Testis (tissue), 2 donors: ENCODE measurements at regions not wholly inside any gene's neighbourhood (a gene's known extent, or its start where the extent isn't known, plus 50 kb on each side); places are given as distances from the start of the nearest gene placed in this dataset.
"Not testable (repeated sequence)": the region's sequence is repeated elsewhere in the genome, so short reads cannot be mapped to it uniquely, and the experiment has no call there.

ENCODE experiments used
- DNase-seq: peaks from one replicate; pipeline ENCODE4 v3.0.0-alpha.2; 2019
- H3K27ac ChIP-seq, 2 donors: fragments of 200-600 bp; sonication (generic); one replicate each; pipeline ENCODE4 v1.5.1; 2019
- H3K27me3 ChIP-seq: fragments of 200-600 bp; sonication (generic); one replicate; pipeline ENCODE4 v1.5.1; 2019
- H3K36me3 ChIP-seq: fragments of 200-600 bp; sonication (generic); one replicate; pipeline ENCODE4 v1.5.1; 2017; ENCODE audit warnings: low read depth; ENCODE audit errors: missing control alignments
- H3K4me1 ChIP-seq: fragments of 200-600 bp; sonication (generic); one replicate; pipeline ENCODE4 v1.5.1; 2019
- H3K4me3 ChIP-seq, 2 donors: fragments of 200-600 bp; sonication (generic); one replicate each; pipeline ENCODE4 v1.5.1; 2017 to 2019
- H3K9me3 ChIP-seq: fragments of 200-600 bp; sonication (generic); one replicate; pipeline ENCODE4 v1.5.1; 2017
- POLR2A ChIP-seq: fragments of 450-650 bp; IDR thresholded peaks from one replicate; pipeline ENCODE4 v1.6.1; 2017; ENCODE audit warnings: antibody characterized with exemption, mild to moderate bottlenecking, moderate library complexity
- WGBS, 2 donors: methylation state at CpG; one replicate each; pipeline ENCODE4 v1.1.5; 2018; 5-methylcytosine and 5-hydroxymethylcytosine counted together
- intact Hi-C: fragments of 100-400 bp; cut with DNase I; formaldehyde crosslinking; loops from one replicate; pipeline ENCODE4 v1.15.1; 2023; ENCODE audit warnings: low total_unique reads
- TF ChIP-seq, protein P1 (sequence below), 3 experiments: fragments of 450-650 bp in 2 of 3; fragments of 200-600 bp in 1 of 3; sonication (generic) in 1 of 3; IDR thresholded peaks; one replicate each; pipeline ENCODE4 v1.5.1; 2016 to 2019; ENCODE audit warnings: antibody characterized with exemption in 3 of 3, mild to moderate bottlenecking in 2 of 3, moderate library complexity in 1 of 3

DNA sequence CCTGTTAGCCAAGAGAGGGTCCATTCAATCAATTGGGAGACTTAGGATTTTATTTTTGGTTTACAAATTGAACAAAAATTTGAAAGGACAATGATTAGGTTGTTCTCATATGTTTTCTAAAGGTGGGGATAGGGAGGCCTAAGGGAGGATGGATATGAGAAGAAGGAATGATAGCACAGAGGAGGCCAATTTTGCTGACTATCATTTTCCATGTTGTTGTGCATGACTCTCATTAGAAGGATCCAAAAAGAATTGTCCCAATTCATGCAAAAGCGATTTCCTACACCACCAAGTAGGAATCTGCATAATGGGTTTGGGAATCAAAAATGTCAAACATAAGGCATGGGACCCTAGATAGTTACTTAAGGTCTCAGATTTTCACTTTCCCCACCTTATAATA lies 524.8 kb downstream of the KIF2B start:
- Histone ChIP-seq H3K4me3 (no peak overlapping the region), H3K27ac (no peak overlapping the region), H3K36me3 (no peaks in the 10 kb centered on the region), H3K9me3 (no peaks in the 10 kb centered on the region), H3K27me3 (no peaks in the 10 kb centered on the region), H3K4me1 (no peaks in the 10 kb centered on the region)
- TF ChIP-seq, protein P1, sequence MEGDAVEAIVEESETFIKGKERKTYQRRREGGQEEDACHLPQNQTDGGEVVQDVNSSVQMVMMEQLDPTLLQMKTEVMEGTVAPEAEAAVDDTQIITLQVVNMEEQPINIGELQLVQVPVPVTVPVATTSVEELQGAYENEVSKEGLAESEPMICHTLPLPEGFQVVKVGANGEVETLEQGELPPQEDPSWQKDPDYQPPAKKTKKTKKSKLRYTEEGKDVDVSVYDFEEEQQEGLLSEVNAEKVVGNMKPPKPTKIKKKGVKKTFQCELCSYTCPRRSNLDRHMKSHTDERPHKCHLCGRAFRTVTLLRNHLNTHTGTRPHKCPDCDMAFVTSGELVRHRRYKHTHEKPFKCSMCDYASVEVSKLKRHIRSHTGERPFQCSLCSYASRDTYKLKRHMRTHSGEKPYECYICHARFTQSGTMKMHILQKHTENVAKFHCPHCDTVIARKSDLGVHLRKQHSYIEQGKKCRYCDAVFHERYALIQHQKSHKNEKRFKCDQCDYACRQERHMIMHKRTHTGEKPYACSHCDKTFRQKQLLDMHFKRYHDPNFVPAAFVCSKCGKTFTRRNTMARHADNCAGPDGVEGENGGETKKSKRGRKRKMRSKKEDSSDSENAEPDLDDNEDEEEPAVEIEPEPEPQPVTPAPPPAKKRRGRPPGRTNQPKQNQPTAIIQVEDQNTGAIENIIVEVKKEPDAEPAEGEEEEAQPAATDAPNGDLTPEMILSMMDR (IDR thresholded peaks at IDR 0.05): no peak
- no peak for TF ChIP-seq POLR2A
- intact Hi-C loops: no loop called here
- no peak for DNase-seq
- 83 to 94% methylated on average over 1 of the region's 1 CpG for WGBS, 2 donors

DNA sequence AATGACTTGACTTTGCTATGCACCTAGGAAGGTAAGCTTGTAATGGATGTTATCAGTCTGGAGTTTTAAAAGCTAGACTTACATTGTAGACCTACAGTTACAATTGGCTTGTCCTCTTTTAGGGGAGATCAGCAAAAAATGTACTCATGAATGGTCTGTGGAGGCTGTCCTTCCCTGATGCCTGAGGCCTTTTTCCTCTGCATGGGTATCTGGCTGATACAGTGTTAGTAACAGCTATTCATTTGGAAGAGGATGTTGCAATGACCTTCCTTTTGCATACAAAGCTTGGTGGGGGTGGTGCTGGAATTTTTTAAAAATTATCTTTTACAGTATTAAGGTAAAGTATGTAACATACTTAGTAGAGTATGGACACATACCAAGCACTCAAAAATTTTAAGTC lies 525.5 kb downstream of the KIF2B start:
- no peaks in the 10 kb centered on the region for H3K36me3 ChIP-seq
- intact Hi-C loops: no loop called here
- no peak for DNase-seq
- TF ChIP-seq, protein P1 (IDR thresholded peaks at IDR 0.05): no peak
- TF ChIP-seq POLR2A: no peak
- H3K27ac ChIP-seq: no peak overlapping the region
- H3K27me3 ChIP-seq: no peaks in the 10 kb centered on the region
- H3K9me3 ChIP-seq: no peaks in the 10 kb centered on the region
- H3K4me1 ChIP-seq: no peaks in the 10 kb centered on the region
- H3K4me3 ChIP-seq: no peak overlapping the region

DNA sequence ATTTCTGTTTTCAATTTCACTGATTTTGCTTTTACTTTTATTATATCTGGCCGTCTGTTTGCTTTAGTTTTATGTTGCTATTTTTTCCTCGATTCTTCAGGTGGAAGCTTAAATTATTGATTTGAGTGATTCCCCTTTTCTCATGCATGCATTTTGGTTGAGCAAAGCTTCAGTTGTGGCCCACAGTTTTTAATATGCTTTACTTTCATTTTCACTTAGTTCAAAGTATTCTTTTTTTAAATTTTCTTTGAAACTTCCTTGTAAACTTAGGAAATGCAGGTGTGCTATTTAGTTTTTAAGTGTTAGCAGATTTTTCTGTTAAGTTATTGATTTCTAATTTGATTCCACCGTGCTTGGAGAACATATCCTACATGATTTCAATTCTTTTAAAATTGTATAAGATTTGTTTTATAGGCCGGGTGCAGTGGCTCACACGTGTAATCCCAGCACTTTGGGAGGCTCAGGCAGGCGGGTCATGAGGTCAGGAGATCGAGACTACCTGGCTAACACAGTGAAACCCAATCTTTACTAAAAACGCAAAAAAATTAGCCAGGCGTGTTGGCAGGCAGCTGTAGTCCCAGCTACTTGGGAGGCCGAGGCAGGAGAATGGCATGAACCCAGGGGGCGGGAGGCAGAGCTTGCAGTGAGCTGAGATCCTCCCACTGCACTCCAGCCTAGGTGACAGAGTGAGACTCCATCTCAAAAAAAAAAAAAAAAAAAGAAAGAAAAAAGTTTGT lies 531.2 kb downstream of the KIF2B start:
- DNase-seq: no peak

DNA sequence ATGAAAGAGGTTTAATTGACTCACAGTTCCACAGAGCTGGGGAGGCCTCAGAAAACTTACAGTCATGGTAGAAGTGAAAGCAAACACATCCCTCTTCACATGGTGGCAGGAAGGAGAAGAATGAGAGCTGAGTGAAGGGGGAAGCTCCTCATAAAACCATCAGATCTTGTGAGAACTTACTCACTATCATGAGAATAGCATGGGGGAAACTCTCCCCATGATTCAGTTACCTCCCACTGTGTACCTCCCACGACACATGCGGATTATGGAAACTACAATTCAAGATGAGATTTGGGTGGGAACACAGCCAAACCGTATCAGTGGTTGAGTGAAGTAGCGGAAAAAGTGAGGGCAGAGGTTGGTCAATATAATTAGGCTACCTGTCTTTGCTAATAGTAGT lies 538.3 kb downstream of the KIF2B start:
- 46 to 82% methylated on average over 4 of the region's 4 CpGs for WGBS, 2 donors

More for the DNA sequence above, 531.2 kb downstream of the KIF2B start:
- Histone ChIP-seq H3K4me1 (no peaks in the 10 kb centered on the region), H3K9me3 (no peaks in the 10 kb centered on the region), H3K4me3 (no peak overlapping the region), H3K27ac (no peak overlapping the region), H3K27me3 (no peaks in the 10 kb centered on the region), H3K36me3 (no peaks in the 10 kb centered on the region)
- intact Hi-C loops: no loop called here
- TF ChIP-seq, protein P1 (IDR thresholded peaks at IDR 0.05): no peak
- 89 to 92% methylated on average over 9 to 11 of the region's 11 CpGs for WGBS, 2 donors

DNA sequence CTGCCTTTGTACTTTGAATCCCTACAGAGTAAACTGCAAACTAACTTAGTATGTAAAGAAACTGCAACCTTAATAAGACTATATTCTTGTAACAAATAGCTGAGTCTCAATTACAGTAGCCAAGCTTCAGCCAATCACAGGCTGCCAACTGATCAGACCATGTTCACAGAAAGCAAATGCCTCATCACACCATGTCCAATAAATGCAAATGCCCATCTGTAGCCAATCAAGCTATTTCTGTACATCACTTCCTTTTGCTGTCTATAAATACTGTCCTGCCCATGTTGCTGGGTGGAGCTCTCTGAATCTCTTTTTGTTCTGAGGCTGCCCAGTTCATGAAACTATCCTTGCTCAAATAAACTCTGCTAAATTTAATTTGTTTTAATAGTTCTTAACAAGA lies 531.7 kb upstream of the TOM1L1 start:
- Histone ChIP-seq H3K27me3 (no peaks in the 10 kb centered on the region), H3K27ac (no peak overlapping the region), H3K4me3 (no peak overlapping the region), H3K4me1 (no peaks in the 10 kb centered on the region), H3K9me3 (no peaks in the 10 kb centered on the region), H3K36me3 (no peaks in the 10 kb centered on the region)
- DNase-seq: no peak
- intact Hi-C loops: no loop called here
- TF ChIP-seq, protein P1 (IDR thresholded peaks at IDR 0.05): no peak
- TF ChIP-seq POLR2A: no peak

More for the DNA sequence above, 538.3 kb downstream of the KIF2B start:
- H3K36me3 ChIP-seq, H3K9me3 ChIP-seq, intact Hi-C loops, H3K4me3 ChIP-seq, H3K27ac ChIP-seq, H3K4me1 ChIP-seq, H3K27me3 ChIP-seq, DNase-seq: not testable (repeated sequence)
